Upper lobe of left lung (tissue), 6 donors: ENCODE measurements at regions not wholly inside any gene's neighbourhood (a gene's known extent, or its start where the extent isn't known, plus 50 kb on each side); places are given as distances from the start of the nearest gene placed in this dataset.

Experiments
- ATAC-seq, 2 donors: fragments of 200-7000 bp; cut with Tn5 transposase; one replicate each; pipeline ENCODE4 v1.9.1; 2022; ENCODE audit warnings: mild to moderate bottlenecking in 2 of 2, moderate library complexity in 2 of 2; ENCODE audit not compliant: low FRiP score in 2 of 2
- DNase-seq, 2 donors: peaks; one replicate each; pipeline ENCODE4 v3.0.0-alpha.2; 2019 to 2020
- H3K27ac ChIP-seq, 4 donors: fragments of 200-600 bp; sonication (generic); one replicate each; pipeline ENCODE4 v1.5.1; 2016 to 2019
- H3K27me3 ChIP-seq, 4 donors: fragments of 200-600 bp; sonication (generic); one replicate each; pipeline ENCODE4 v1.5.1; 2017 to 2019
- H3K36me3 ChIP-seq, 4 donors: fragments of 200-600 bp; sonication (generic); one replicate each; pipeline ENCODE4 v1.5.1; 2016 to 2019
- H3K4me1 ChIP-seq, 4 donors: fragments of 200-600 bp; sonication (generic); one replicate each; pipeline ENCODE4 v1.5.1; 2018 to 2019
- H3K4me3 ChIP-seq, 4 donors: fragments of 200-600 bp; sonication (generic); one replicate each; pipeline ENCODE4 v1.5.1; 2017 to 2019; ENCODE audit warnings: mild to moderate bottlenecking in 2 of 4, moderate library complexity in 1 of 4
- H3K9me3 ChIP-seq, 4 donors: fragments of 200-600 bp; sonication (generic); one replicate each; pipeline ENCODE4 v1.5.1; 2018 to 2019
- CTCF ChIP-seq, 6 experiments: fragments of 450-650 bp in 4 of 6; fragments of 200-600 bp in 2 of 6; sonication (generic) in 2 of 6; IDR thresholded peaks; one replicate each; pipeline ENCODE4 v1.5.1; 2016 to 2019; ENCODE audit warnings: antibody characterized with exemption in 6 of 6
- EP300 ChIP-seq, 4 donors: sonication (generic); formaldehyde crosslinking; IDR thresholded peaks; one replicate each; pipeline ENCODE4 v1.5.1; 2017; ENCODE audit warnings: antibody characterized with exemption in 4 of 4, control low read depth in 2 of 4
- POLR2A ChIP-seq, 4 donors: fragments of 450-650 bp; IDR thresholded peaks; one replicate each; pipeline ENCODE4 v1.5.1; 2016 to 2017; ENCODE audit warnings: antibody characterized with exemption in 4 of 4, mild to moderate bottlenecking in 2 of 4
- POLR2AphosphoS5 ChIP-seq, 2 donors: sonication (generic); formaldehyde crosslinking; IDR thresholded peaks; one replicate each; pipeline ENCODE4 v1.5.1; 2017; ENCODE audit warnings: antibody characterized with exemption in 2 of 2
- WGBS, 2 donors: methylation state at CpG; one replicate each; pipeline ENCODE4 v1.1.5; 2017 to 2018; 5-methylcytosine and 5-hydroxymethylcytosine counted together
- donor health status: DM: no; HTN: no; CAD: no; lungs with moderate emphysema.
- donor health status: DM: no; HTN: yes; CAD: no; lungs with severe emphysema.

GRCh38 chr4:181264893-181265292, 978.3 kb upstream of the TENM3 start:
- no peak for DNase-seq
- H3K4me3 ChIP-seq, result no peak overlapping the region
- TF ChIP-seq POLR2AphosphoS5 (IDR thresholded peaks at IDR 0.05) (no peak), EP300 (IDR thresholded peaks at IDR 0.05) (no peak), POLR2A (IDR thresholded peaks at IDR 0.05) (no peak), CTCF (IDR thresholded peaks at IDR 0.05) (no peak)
- no peaks in the 10 kb centered on the region for H3K4me1 ChIP-seq
- 27 to 35% methylated on average over 9 of the region's 9 CpGs for WGBS, 2 donors
- H3K27me3 ChIP-seq, result no peaks in the 10 kb centered on the region
- no peak overlapping the region for H3K27ac ChIP-seq
- peak in 1 of 2 donors; percentile 55 for ATAC-seq
- H3K9me3 ChIP-seq, result no peaks in the 10 kb centered on the region
- H3K36me3 ChIP-seq, result no peaks in the 10 kb centered on the region

- Histone ChIP-seq H3K9me3 (no peaks in the 10 kb centered on the region), H3K27ac (no peak overlapping the region), H3K27me3 (no peaks in the 10 kb centered on the region), H3K36me3 (no peaks in the 10 kb centered on the region), H3K4me1 (no peaks in the 10 kb centered on the region), H3K4me3 (no peak overlapping the region)
- 49 to 59% methylated on average over 4 of the region's 4 CpGs for WGBS, 2 donors
- ATAC-seq (no peak), DNase-seq (no peak)
- TF ChIP-seq CTCF (IDR thresholded peaks at IDR 0.05) (no peak), POLR2A (IDR thresholded peaks at IDR 0.05) (no peak), EP300 (IDR thresholded peaks at IDR 0.05) (no peak), POLR2AphosphoS5 (IDR thresholded peaks at IDR 0.05) (no peak)
These were observed 977.8 kb upstream of the TENM3 start for GRCh38 chr4:181265370-181265769.

GRCh38 chr4:181271116-181271640, 972.0 kb upstream of the TENM3 start:
- TF ChIP-seq CTCF (IDR thresholded peaks at IDR 0.05) (no peak), POLR2AphosphoS5 (IDR thresholded peaks at IDR 0.05) (no peak), POLR2A (IDR thresholded peaks at IDR 0.05) (no peak), EP300 (IDR thresholded peaks at IDR 0.05) (no peak)
- DNase-seq (no peak), ATAC-seq (no peak)
- no peak overlapping the region for H3K4me3 ChIP-seq
- H3K36me3 ChIP-seq, result no peaks in the 10 kb centered on the region
- H3K27me3 ChIP-seq, result no peaks in the 10 kb centered on the region
- H3K9me3 ChIP-seq, result no peaks in the 10 kb centered on the region
- no peak overlapping the region for H3K27ac ChIP-seq
- 73 to 80% methylated on average over 9 of the region's 9 CpGs for WGBS, 2 donors
- H3K4me1 ChIP-seq, result no peaks in the 10 kb centered on the region

- TF ChIP-seq CTCF (IDR thresholded peaks at IDR 0.05) (no peak), EP300 (IDR thresholded peaks at IDR 0.05) (no peak), POLR2AphosphoS5 (IDR thresholded peaks at IDR 0.05) (no peak), POLR2A (IDR thresholded peaks at IDR 0.05) (no peak)
- Histone ChIP-seq H3K27ac (no peak overlapping the region), H3K27me3 (no peaks in the 10 kb centered on the region), H3K9me3 (no peaks in the 10 kb centered on the region), H3K36me3 (no peaks in the 10 kb centered on the region), H3K4me1 (no peaks in the 10 kb centered on the region), H3K4me3 (no peak overlapping the region)
- no peak for ATAC-seq
- DNase-seq, result no peak
- WGBS, 2 donors, result 82 to 84% methylated on average over 4 of the region's 4 CpGs
These were observed 970.8 kb upstream of the TENM3 start for GRCh38 chr4:181272422-181272821.

- no peaks in the 10 kb centered on the region for H3K4me1 ChIP-seq
- H3K9me3 ChIP-seq, result no peaks in the 10 kb centered on the region
- H3K27ac ChIP-seq, result no peak overlapping the region
- ATAC-seq, result no peak
- H3K36me3 ChIP-seq, result no peaks in the 10 kb centered on the region
- DNase-seq, result no peak
- WGBS, 2 donors, result 58 to 65% methylated on average over 3 of the region's 3 CpGs
- TF ChIP-seq EP300 (IDR thresholded peaks at IDR 0.05) (no peak), POLR2AphosphoS5 (IDR thresholded peaks at IDR 0.05) (no peak), POLR2A (IDR thresholded peaks at IDR 0.05) (no peak), CTCF (IDR thresholded peaks at IDR 0.05) (no peak)
- no peak overlapping the region for H3K4me3 ChIP-seq
- no peaks in the 10 kb centered on the region for H3K27me3 ChIP-seq
These were observed 964.3 kb upstream of the TENM3 start for GRCh38 chr4:181278941-181279340.
